ENCODE measurements at regions not wholly inside any gene's neighbourhood (a gene's known extent, or its start where the extent isn't known, plus 50 kb on each side); places are given as distances from the start of the nearest gene placed in this dataset.
"Not testable (repeated sequence)": the region's sequence is repeated elsewhere in the genome, so short reads cannot be mapped to it uniquely, and the experiment has no call there.

DNA sequence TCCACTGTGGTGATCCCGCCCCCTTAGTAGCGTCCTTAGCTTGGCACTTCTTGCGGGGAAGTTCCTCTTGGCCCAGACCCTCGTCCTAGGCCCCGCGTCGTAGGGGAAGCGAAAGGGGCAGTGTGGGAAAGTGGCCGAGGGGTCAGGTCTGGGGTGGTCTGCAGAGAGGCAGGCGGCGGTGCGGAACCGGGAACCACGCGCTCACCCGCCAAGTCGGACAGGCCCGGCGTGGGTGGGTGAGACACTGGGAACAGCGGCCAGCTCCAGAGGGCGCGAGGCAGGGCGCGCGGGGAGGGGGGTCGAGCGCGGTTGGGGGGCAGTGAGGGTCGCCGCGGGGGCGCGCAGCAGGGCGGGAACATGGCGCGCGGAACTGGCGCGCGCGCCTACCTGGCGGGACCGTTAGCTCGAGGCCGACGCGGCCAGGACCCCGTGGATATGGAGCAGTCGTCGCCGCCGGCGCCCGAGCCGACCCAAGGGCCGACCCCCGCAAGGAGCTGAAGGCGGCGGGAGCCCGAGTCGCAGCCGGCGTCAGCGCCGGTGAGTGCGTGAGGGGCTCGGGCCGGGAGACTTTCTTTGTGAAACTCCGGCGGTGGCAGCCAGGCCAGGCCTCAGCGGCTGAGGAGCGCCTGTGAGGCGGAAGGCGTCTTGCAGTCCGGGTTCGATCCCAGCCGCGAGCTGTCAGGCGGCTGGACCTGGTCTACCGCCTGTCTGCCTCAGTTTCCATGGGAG, 2896.7 kb upstream of the TEKT4 start:
- no peaks in the 10 kb centered on the region for H3K36me3 ChIP-seq (ENCODE audit: control insufficient read depth in 2 of 2, insufficient read depth in 1 of 2, low read length in 2 of 2)
- POLR2A ChIA-PET: no interaction called here
- no peak overlapping the region for H3K4me3 ChIP-seq (ENCODE audit: low read depth, low read length)
- no peaks in the 10 kb centered on the region for H3K4me1 ChIP-seq (ENCODE audit: control insufficient read depth, insufficient read depth, low read length)
- H3K27ac ChIP-seq (ENCODE audit: extremely low read depth, low read depth, low read length): no peak overlapping the region
- no peaks in the 10 kb centered on the region for H3K9me3 ChIP-seq (ENCODE audit: control insufficient read depth, insufficient read depth, low read depth, low read length)
- no peak for TF ChIP-seq PATZ1 (tag by site-specific recombination; IDR thresholded peaks at IDR 0.05)
- TF ChIP-seq ZNF18 (tag by site-specific recombination; IDR thresholded peaks at IDR 0.05): no peak
- TF ChIP-seq ZNF624 (tag by site-specific recombination; IDR thresholded peaks at IDR 0.05): no peak
- no peak for TF ChIP-seq ZFP37 (tag by site-specific recombination; IDR thresholded peaks at IDR 0.05)
- CTCF ChIA-PET: no interaction called here

DNA sequence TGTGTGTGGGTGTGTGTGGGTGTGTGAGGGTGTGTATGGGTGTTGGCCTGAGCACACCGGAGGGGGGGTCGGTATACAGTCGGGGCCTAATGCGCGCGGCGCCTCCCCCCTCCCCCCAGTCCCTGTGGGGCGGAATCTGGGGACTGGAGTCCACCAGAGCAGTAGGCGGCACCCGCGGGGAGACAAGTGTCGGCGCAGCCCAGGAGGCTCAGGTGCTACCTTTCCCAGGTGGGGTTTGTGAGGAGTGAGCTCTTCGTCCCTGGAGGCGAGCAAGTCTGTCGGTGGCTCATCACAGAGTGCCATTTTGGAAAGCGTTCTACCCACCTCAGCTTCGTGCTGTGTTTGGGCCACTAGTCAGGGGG, 2896.1 kb upstream of the TEKT4 start:
- ChIA-PET CTCF (no interaction called here), POLR2A (no interaction called here)
- Histone ChIP-seq H3K4me3 (ENCODE audit: low read depth, low read length) (no peak overlapping the region), H3K4me1 (ENCODE audit: control insufficient read depth, insufficient read depth, low read length) (no peaks in the 10 kb centered on the region), H3K9me3 (ENCODE audit: control insufficient read depth, insufficient read depth, low read depth, low read length) (no peaks in the 10 kb centered on the region), H3K27ac (ENCODE audit: extremely low read depth, low read depth, low read length) (no peak overlapping the region), H3K36me3 (ENCODE audit: control insufficient read depth in 2 of 2, insufficient read depth in 1 of 2, low read length in 2 of 2) (no peaks in the 10 kb centered on the region)
- no peak for TF ChIP-seq ZNF571 (tag by site-specific recombination; IDR thresholded peaks at IDR 0.05)
- no peak for TF ChIP-seq ZNF311 (tag by site-specific recombination; IDR thresholded peaks at IDR 0.05; ENCODE audit: borderline replicate concordance)
- TF ChIP-seq ZXDB (tag by site-specific recombination; IDR thresholded peaks at IDR 0.05): no peak
- TF ChIP-seq ZNF157 (tag by site-specific recombination; IDR thresholded peaks at IDR 0.05): no peak
- no peak for TF ChIP-seq ZNF37A (tag by site-specific recombination; IDR thresholded peaks at IDR 0.05)
- TF ChIP-seq OSR2 (tag by site-specific recombination; IDR thresholded peaks at IDR 0.05): no peak
- no peak for TF ChIP-seq ZBTB21 (tag by site-specific recombination; IDR thresholded peaks at IDR 0.05)
- TF ChIP-seq, protein P1, sequence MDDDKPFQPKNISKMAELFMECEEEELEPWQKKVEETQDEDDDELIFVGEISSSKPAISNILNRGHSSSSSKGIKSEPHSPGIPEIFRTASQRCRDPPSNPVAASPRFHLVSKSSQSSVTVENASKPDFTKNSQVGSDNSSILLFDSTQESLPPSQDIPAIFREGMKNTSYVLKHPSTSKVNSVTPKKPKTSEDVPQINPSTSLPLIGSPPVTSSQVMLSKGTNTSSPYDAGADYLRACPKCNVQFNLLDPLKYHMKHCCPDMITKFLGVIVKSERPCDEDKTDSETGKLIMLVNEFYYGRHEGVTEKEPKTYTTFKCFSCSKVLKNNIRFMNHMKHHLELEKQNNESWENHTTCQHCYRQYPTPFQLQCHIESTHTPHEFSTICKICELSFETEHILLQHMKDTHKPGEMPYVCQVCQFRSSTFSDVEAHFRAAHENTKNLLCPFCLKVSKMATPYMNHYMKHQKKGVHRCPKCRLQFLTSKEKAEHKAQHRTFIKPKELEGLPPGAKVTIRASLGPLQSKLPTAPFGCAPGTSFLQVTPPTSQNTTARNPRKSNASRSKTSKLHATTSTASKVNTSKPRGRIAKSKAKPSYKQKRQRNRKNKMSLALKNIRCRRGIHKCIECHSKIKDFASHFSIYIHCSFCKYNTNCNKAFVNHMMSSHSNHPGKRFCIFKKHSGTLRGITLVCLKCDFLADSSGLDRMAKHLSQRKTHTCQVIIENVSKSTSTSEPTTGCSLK (tag by site-specific recombination; IDR thresholded peaks at IDR 0.05): no peak
- TF ChIP-seq, protein P2, sequence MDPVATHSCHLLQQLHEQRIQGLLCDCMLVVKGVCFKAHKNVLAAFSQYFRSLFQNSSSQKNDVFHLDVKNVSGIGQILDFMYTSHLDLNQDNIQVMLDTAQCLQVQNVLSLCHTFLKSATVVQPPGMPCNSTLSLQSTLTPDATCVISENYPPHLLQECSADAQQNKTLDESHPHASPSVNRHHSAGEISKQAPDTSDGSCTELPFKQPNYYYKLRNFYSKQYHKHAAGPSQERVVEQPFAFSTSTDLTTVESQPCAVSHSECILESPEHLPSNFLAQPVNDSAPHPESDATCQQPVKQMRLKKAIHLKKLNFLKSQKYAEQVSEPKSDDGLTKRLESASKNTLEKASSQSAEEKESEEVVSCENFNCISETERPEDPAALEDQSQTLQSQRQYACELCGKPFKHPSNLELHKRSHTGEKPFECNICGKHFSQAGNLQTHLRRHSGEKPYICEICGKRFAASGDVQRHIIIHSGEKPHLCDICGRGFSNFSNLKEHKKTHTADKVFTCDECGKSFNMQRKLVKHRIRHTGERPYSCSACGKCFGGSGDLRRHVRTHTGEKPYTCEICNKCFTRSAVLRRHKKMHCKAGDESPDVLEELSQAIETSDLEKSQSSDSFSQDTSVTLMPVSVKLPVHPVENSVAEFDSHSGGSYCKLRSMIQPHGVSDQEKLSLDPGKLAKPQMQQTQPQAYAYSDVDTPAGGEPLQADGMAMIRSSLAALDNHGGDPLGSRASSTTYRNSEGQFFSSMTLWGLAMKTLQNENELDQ (tag by site-specific recombination; IDR thresholded peaks at IDR 0.05; ENCODE audit: low read depth): no peak
- no peak for TF ChIP-seq ZNF138 (tag by site-specific recombination; IDR thresholded peaks at IDR 0.05; ENCODE audit: borderline replicate concordance)
- no peak for TF ChIP-seq PRDM10 (tag by site-specific recombination; IDR thresholded peaks at IDR 0.05)
- TF ChIP-seq ZNF585B (tag by site-specific recombination; IDR thresholded peaks at IDR 0.05): no peak
- TF ChIP-seq ZBTB8A (tag by site-specific recombination; IDR thresholded peaks at IDR 0.05): no peak

DNA sequence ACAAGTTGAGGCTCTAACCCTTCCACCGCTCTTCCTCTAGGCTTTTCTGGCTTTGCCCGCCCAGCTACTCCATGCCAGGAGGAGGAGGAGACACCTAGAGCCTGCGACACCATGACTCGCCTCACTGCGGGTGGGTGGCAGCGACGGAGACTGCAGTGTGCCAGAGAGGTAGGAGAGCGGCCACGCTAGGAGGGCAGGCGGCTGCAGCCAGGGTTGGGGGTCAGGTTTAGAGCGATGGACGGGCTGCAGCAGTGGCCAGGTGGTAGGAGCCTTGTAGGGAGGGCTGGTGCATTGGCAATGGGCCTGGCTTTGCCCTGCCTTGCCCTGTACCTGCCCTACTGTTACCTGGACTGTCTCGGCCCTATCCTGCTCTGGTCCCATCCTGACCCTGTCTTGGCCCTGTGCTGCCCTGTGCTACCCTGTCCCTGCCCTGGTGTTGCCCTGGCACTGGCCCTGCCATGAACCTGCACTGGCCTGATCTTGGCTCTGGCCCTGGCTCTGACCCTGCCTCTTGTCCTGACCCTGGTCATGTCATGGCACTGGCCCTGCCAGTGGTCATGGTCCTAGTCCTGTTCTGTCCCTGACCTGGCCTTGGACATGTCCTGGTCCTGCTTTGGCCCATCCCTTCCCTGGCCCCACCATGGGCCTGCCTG, 2890.1 kb upstream of the TEKT4 start:
- POLR2A ChIA-PET; H3K4me1 ChIP-seq (ENCODE audit: control insufficient read depth, insufficient read depth, low read length); CTCF ChIA-PET; H3K27ac ChIP-seq (ENCODE audit: extremely low read depth, low read depth, low read length); H3K9me3 ChIP-seq (ENCODE audit: control insufficient read depth, insufficient read depth, low read depth, low read length); H3K36me3 ChIP-seq (ENCODE audit: control insufficient read depth in 2 of 2, insufficient read depth in 1 of 2, low read length in 2 of 2); H3K4me3 ChIP-seq (ENCODE audit: low read depth, low read length): not testable (repeated sequence)

All from HEK293 (cell line).